ENCODE measurements at regions not wholly inside any gene's neighbourhood (a gene's known extent, or its start where the extent isn't known, plus 50 kb on each side); places are given as distances from the start of the nearest gene placed in this dataset.

DNA sequence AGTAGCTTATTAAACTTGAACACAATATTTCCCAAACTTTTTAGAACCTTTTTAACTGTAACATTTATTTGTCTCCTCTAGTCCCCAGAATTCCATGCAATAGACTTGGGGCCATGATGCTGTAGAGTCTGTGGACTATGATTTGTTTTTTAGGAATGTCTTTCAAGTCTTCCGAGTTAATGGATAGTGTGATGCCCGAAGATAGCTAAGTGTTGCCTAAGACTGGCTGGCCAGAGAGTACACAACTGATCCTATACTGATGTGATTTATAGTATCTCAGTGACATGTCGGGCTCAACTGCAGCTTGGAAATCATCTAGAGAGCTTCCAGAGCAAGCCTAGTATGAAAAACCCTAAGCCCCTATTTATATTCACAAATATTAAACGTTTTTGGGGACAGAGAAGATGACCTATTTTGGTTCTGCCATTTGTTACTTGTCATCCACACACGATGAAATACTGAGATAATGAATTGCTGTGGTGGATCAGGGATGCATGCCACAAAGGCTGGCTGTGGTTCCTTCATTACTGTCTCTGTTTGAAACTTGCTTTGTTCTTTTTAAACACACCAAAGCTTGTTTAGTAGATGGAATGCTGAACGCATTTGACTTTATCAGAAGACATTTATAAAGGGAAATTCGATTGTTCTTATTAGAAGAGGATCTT, 507.4 kb downstream of the TAFA4 start:
- Histone ChIP-seq H4K8ac (ENCODE audit: extremely low read depth, insufficient read depth, low read length) (no peak overlapping the region), H3K27ac (ENCODE audit: low read depth, low read length) (no peak overlapping the region), H3K9ac (replicated peaks in 1 of 4; ENCODE audit: extremely low read depth in 1 of 4, low read depth in 3 of 4, low read length in 3 of 4) (no peak overlapping the region), H3K9me3 (ENCODE audit: insufficient read depth in 2 of 2, low read depth in 1 of 2, low read length in 1 of 2) (no peaks in the 10 kb centered on the region), H2BK15ac (ENCODE audit: low read length) (no peak overlapping the region), H3K4me3 (ENCODE audit: extremely low read depth in 1 of 4, insufficient read depth in 2 of 4, low read depth in 3 of 4, low read length in 4 of 4) (no peak overlapping the region), H2BK5ac (ENCODE audit: low read depth, low read length) (no peak overlapping the region), H3K79me2 (ENCODE audit: control insufficient read depth in 1 of 2, insufficient read depth in 2 of 2, low read length in 2 of 2) (no peaks in the 10 kb centered on the region), H3K27me3 (replicated peaks in 1 of 4; ENCODE audit: control insufficient read depth in 3 of 4, extremely low read depth in 1 of 4, insufficient read depth in 3 of 4, low read length in 3 of 4) (no peaks in the 10 kb centered on the region), H3K4me2 (ENCODE audit: insufficient read depth in 1 of 2, low read depth in 2 of 2, low read length in 2 of 2) (no peak overlapping the region), H3K23me2 (ENCODE audit: low read depth, low read length) (no peaks in the 10 kb centered on the region), H2AK5ac (ENCODE audit: low read depth, low read length) (no peak overlapping the region), H3K4ac (replicated peaks; ENCODE audit: insufficient read length, low read depth, low read length) (no peak overlapping the region), H4K91ac (replicated peaks; ENCODE audit: insufficient read length, low read length) (no peak overlapping the region), H3K18ac (ENCODE audit: extremely low read depth, low read length) (no peak overlapping the region), H2BK20ac (ENCODE audit: low read length) (no peak overlapping the region), H4K5ac (ENCODE audit: insufficient read length, low read depth, low read length) (no peak overlapping the region), H3K4me1 (replicated peaks in 1 of 4; ENCODE audit: control insufficient read depth in 3 of 4, insufficient read depth in 4 of 4, low read length in 3 of 4) (no peaks in the 10 kb centered on the region), H2BK12ac (ENCODE audit: low read depth, low read length) (no peak overlapping the region), H2BK120ac (replicated peaks; ENCODE audit: low read depth, low read length) (no peak overlapping the region), H2AFZ (ENCODE audit: low read length) (no peak overlapping the region), H3K36me3 (ENCODE audit: control insufficient read depth in 2 of 4, insufficient read depth in 4 of 4, low read length in 3 of 4) (no peaks in the 10 kb centered on the region), H3K56ac (replicated peaks; ENCODE audit: insufficient read length, low read depth, low read length) (no peak overlapping the region), H3K14ac (ENCODE audit: insufficient read length) (no peak overlapping the region), H4K20me1 (replicated peaks in 1 of 2; ENCODE audit: control insufficient read depth in 1 of 2, insufficient read depth in 2 of 2, low read length in 2 of 2) (no peaks in the 10 kb centered on the region), H3K79me1 (ENCODE audit: low read depth, low read length) (no peaks in the 10 kb centered on the region), H3K23ac (ENCODE audit: insufficient read length) (no peak overlapping the region)
- TF ChIP-seq RFX5 (IDR thresholded peaks at IDR 0.05; ENCODE audit: borderline replicate concordance, low read depth, low read length) (no peak), EGR1 (IDR thresholded peaks at IDR 0.05; ENCODE audit: borderline replicate concordance, low read depth, low read length) (no peak), ASH2L (IDR thresholded peaks at IDR 0.05; ENCODE audit: low read length) (no peak), POLR2AphosphoS5 (IDR thresholded peaks at IDR 0.05; ENCODE audit: low read depth, low read length) (no peak), GABPA (IDR thresholded peaks at IDR 0.05; ENCODE audit: borderline replicate concordance, insufficient read depth, low read length) (no peak), RNF2 (IDR thresholded peaks at IDR 0.05; ENCODE audit: borderline replicate concordance, low read depth, low read length, missing control alignments, poor library complexity, severe bottlenecking) (no peak)
- TF ChIP-seq, protein P1, sequence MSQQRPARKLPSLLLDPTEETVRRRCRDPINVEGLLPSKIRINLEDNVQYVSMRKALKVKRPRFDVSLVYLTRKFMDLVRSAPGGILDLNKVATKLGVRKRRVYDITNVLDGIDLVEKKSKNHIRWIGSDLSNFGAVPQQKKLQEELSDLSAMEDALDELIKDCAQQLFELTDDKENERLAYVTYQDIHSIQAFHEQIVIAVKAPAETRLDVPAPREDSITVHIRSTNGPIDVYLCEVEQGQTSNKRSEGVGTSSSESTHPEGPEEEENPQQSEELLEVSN (IDR thresholded peaks at IDR 0.05): no peak
- TF ChIP-seq, protein P2, sequence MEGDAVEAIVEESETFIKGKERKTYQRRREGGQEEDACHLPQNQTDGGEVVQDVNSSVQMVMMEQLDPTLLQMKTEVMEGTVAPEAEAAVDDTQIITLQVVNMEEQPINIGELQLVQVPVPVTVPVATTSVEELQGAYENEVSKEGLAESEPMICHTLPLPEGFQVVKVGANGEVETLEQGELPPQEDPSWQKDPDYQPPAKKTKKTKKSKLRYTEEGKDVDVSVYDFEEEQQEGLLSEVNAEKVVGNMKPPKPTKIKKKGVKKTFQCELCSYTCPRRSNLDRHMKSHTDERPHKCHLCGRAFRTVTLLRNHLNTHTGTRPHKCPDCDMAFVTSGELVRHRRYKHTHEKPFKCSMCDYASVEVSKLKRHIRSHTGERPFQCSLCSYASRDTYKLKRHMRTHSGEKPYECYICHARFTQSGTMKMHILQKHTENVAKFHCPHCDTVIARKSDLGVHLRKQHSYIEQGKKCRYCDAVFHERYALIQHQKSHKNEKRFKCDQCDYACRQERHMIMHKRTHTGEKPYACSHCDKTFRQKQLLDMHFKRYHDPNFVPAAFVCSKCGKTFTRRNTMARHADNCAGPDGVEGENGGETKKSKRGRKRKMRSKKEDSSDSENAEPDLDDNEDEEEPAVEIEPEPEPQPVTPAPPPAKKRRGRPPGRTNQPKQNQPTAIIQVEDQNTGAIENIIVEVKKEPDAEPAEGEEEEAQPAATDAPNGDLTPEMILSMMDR (IDR thresholded peaks at IDR 0.05; ENCODE audit: control extremely low read depth in 1 of 3, insufficient read depth in 1 of 3, low read depth in 1 of 3, low read length in 3 of 3): no peak
- TF ChIP-seq, protein P3, sequence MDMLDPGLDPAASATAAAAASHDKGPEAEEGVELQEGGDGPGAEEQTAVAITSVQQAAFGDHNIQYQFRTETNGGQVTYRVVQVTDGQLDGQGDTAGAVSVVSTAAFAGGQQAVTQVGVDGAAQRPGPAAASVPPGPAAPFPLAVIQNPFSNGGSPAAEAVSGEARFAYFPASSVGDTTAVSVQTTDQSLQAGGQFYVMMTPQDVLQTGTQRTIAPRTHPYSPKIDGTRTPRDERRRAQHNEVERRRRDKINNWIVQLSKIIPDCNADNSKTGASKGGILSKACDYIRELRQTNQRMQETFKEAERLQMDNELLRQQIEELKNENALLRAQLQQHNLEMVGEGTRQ (IDR thresholded peaks at IDR 0.05; ENCODE audit: low read length): no peak
- DNase-seq (ENCODE audit: low read depth in 1 of 2, low spot score in 2 of 2): no peak
- ChIA-PET POLR2A (ENCODE audit: partially characterized antibody) (no interaction called here), CTCF (ENCODE audit: partially characterized antibody) (no interaction called here)
- no peak for FAIRE-seq
- 84% methylated on average over 7 of the region's 7 CpGs; no CpG with 5 or more reads in 1 of the 2 experiments for WGBS, 2 experiments (ENCODE audit: extremely low coverage in 1 of 2, insufficient coverage in 1 of 2, insufficient read length in 1 of 2, insufficient replicate concordance in 2 of 2, low coverage in 1 of 2, low lambda C conversion rate in 2 of 2, missing lambda C conversion rate in 1 of 2)
